GM18870 (cell line): ENCODE measurements at regions not wholly inside any gene's neighbourhood (a gene's known extent, or its start where the extent isn't known, plus 50 kb on each side); places are given as distances from the start of the nearest gene placed in this dataset.

Source experiments
- ATAC-seq: cut with Tn5 transposase; IDR thresholded peaks from one replicate; pipeline ENCODE4 v1.9.1; 2021; ENCODE audit warnings: moderate library complexity; ENCODE audit not compliant: unreplicated experiment

DNA sequence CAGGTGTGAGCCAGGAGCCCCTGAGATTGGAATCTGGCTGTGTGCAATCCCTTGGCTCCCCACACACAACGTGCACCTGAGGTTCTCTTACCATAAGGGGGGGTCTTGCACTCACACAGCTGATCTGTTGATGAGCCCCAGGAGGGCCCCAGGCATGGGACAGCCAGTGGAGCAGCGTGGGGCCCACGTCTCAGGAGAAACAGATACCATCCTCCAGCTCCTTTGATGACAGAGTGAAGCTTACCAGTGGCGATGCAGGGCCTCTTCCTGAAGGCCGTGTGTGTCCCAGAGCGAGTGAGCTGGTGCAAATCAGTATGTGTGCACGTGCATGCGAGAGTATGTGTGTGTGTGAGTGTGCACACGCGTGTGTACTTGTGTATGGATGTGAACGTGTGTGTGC is 287.4 kb downstream of the IRX1 start:
- no peak for ATAC-seq

DNA sequence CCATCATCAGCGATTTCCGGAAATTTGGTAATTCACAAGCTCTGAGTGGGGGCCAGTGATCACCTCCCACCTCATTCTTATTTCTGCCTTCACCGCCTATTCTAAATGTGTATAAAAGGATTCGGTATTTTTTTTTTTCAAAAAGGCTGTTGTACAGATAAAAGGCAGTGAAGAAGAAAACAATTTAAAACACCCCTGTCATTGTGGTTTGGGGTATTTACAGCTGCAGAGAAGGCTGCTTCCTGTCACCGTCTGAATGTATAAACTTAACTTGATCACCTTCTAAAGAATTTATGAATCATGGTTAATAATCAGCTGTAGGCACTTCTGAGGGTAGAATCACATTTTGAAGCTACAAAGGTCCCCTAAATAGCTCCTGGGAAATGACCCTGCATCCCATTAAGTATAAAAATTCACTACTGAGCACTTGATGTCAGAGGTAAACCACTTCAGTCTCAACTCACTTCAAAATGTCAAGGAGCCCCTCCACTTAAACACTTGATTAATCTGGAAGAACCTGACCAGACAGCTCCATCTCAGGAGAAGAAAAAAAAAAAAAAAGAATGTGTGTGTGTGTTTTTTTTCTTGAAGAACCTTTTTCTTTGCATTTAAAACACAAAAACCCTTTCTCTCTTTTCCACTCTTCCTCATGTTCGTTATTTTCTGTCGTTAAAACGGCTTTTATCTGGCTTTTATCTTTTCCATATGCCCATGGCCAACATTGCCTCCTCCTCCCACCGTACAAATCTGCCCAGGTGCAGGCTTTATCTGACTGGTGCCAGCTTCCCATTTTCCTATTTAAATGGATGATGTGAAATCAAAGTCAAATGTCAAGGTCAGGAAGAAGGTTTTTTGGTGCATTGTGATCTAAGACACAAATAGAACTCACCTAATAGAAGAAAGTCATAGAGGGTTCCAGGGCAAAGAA is 291.2 kb downstream of the IRX1 start:
- no peak for ATAC-seq

GRCh38 chr5:3888310-3888709 is 292.7 kb downstream of the IRX1 start:
- ATAC-seq = no peak

GRCh38 chr5:3889412-3890142 is 293.9 kb downstream of the IRX1 start:
- ATAC-seq = no peak

GRCh38 chr5:3891113-3891512 is 295.5 kb downstream of the IRX1 start:
- ATAC-seq = no peak

DNA sequence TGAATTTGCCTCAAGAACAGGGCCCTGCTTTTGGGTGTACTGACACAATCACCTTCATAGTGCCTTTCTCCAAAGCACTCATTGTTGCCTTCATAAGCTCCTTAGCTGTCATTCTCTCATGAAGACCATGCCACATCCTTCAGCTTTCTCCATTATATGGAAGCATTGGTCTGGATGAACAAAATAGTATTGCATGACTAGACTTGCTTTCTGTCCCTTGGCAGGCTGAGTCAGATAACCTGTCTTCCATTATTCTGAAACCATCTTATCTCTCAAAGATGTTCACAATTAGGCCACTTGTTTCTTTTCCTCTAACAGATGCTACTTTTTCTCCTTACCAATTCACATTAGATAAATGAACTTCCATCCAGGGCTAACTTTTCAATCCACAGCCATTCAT is 297.9 kb downstream of the IRX1 start:
- ATAC-seq = no peak

DNA sequence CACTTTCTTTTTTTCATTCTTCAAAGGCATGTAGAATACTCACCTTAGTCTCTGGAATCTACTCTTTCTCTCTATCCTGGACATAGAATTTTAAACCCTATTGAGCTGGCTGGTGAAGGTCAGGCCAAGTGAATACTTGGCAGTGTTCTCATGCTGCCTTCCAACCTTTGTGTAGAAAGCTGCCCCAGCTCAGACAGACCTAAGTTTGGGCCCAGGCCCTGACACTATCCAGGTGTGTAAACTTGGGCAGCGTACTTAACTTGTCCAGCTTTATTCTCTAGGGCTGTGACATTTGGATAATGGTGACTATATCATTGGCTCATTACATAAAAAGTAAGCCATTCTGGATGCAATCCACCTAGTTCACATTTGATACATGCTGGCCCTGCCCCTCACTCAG is 298.3 kb downstream of the IRX1 start:
- no peak for ATAC-seq

- no peak for ATAC-seq
Observed at GRCh38 chr5:3896098-3896497, 300.5 kb downstream of the IRX1 start.

- ATAC-seq = no peak
Observed at GRCh38 chr5:3899093-3899492, 303.5 kb downstream of the IRX1 start.

GRCh38 chr5:3904584-3904983 is 309.0 kb downstream of the IRX1 start:
- no peak for ATAC-seq

DNA sequence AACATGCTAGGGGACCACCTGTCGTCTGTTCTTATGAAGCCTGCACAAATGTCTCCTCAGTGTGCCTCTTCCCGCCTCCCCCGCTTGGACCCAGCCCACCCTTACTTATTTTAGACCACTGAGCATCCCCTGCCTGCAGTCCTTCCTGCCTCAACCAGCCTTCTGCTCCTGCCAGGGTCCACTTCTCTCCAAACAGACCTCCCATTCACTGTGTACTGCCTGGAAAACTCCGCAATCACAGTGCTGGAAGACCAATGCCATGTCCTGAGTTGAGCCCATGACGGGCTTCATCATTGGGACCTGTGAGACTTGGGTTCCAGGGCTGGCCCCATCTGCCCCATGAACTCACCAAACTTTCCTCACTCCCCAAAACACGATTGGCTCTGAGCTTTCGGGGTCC is 309.4 kb downstream of the IRX1 start:
- ATAC-seq = no peak

GRCh38 chr5:3905521-3905920 is 309.9 kb downstream of the IRX1 start:
- ATAC-seq = no peak

- no peak for ATAC-seq
Observed at GRCh38 chr5:3911111-3911510, 315.5 kb downstream of the IRX1 start.

- no peak for ATAC-seq
Observed at GRCh38 chr5:3911773-3912172, 316.1 kb downstream of the IRX1 start.

DNA sequence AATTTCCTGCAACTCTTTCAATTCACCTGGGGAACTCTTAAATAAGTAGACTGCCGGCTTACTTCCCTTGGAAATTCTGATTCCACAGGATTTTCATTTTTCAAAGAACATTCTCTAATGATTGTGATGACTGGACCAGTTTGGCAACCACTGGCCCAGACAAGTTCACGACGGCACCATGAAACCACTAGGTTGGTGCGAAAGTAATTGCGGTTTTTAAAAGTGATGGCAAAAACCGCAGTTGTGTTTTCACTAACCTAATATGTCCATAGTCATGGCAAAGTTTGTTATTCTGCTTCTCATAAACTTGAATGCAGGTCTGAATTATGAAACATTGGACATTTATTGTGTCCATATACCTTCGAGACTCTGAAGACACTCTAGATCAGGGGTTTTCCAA is 317.2 kb downstream of the IRX1 start:
- ATAC-seq = no peak

DNA sequence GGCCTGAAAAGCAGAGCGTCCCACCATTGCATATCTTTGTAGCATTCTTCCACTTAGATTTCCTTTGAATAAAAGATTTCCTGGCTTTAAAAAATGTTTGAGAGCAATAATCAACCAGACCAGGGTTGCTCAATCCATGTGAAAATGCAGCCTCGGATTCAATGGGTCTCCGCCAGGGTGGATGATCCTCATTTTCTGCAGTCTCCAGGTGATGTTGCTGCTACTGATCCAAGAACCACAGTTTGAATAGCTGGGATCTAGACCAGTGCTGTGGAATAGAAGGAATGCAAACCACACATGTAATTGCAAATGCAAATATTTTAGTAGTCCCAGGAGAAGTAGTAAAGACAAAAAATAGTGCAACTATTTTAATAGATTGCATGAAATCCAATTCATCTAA is 317.6 kb downstream of the IRX1 start:
- ATAC-seq = no peak

DNA sequence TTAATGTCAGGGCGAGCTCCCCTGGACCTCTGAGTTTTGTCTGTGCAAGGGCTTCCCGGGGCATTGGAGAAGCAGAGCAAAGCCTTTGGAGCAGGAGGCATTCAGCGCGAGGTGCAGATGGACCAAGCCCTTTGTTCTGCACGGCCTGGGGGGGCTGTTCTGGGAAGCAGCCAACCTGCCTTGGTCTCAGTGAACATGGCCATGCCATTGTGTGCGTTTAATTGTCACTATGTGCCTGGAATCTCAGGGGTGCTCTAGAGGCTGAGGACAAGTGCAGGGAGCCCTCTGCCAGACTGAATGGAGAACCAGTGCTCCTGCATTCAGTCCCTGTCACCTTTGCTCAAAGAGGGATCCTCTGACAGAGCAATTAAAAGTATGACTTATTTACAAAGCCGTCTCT is 329.4 kb downstream of the IRX1 start:
- no peak for ATAC-seq

GRCh38 chr5:3925935-3926334 is 330.3 kb downstream of the IRX1 start:
- no peak for ATAC-seq

- no peak for ATAC-seq
Observed at GRCh38 chr5:3929799-3930198, 334.2 kb downstream of the IRX1 start.

DNA sequence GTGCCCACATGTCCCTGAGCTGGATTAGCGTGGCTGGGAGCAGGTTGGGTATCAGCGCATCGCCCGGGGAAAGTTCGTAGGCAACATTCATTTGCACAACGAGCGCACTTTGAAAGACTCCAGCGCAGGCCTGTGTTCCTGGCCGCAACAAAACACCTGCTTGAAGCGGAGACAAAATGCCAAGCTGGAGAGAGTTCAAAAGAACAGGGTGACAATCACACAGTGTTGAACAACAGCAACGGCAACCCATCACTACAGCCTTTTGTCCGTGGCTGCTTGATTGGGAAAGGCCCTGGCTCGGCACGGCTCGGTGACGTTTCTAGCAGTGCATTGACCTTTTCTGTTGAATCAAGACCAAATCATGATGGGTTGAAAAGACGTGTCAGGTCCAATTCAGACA is 336.3 kb downstream of the IRX1 start:
- ATAC-seq = no peak

DNA sequence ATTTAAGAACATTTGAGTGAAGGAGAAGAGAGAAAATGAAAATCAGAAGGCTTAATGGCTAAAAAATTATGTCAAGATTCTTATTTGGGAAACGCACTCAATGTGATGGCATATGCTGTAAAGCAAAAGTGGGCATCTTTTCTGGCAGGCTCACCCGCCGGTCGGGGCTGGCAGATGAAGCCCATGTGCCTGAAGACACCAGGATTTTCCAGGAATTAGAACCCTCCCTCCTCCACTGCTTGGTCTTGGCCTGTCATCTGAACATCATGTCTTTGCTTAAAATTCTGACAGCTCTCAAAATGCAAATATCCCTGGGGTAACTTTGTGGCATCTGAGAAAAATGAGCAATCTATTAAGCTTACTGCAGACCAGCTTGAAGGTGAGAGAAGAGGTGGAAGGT is 337.9 kb downstream of the IRX1 start:
- no peak for ATAC-seq

- ATAC-seq = no peak
Observed at GRCh38 chr5:3933966-3934365, 338.3 kb downstream of the IRX1 start.
